Liver (tissue), 8 donors: ENCODE measurements at regions not wholly inside any gene's neighbourhood (a gene's known extent, or its start where the extent isn't known, plus 50 kb on each side); places are given as distances from the start of the nearest gene placed in this dataset.
A peak's percentile ranks its signal among the peaks of the same experiment; 100 is the strongest.

Source experiments
- DNase-seq: peaks from one replicate; pipeline ENCODE4 v3.0.0-alpha.2; 2017; ENCODE audit warnings: low spot score
- H3K27ac ChIP-seq, 2 donors: one replicate each; pipeline ENCODE4 v1.7.0; 2013; ENCODE audit warnings: inconsistent platforms in 2 of 2, low read length in 2 of 2, control low read depth in 1 of 2, low read depth in 1 of 2, mild to moderate bottlenecking in 1 of 2
- H3K27me3 ChIP-seq, 4 donors: one replicate each; pipeline versions ENCODE4 v1.6.1 to v1.7.0; 2013; ENCODE audit warnings: low read length in 3 of 4, inconsistent platforms in 1 of 4, mild to moderate bottlenecking in 1 of 4, moderate library complexity in 1 of 4; ENCODE audit not compliant: control insufficient read depth in 4 of 4, insufficient read depth in 4 of 4
- H3K36me3 ChIP-seq, 4 donors: one replicate each; pipeline versions ENCODE4 v1.6.1 to v1.7.0; 2013; ENCODE audit warnings: low read length in 3 of 4, mild to moderate bottlenecking in 3 of 4, low read depth in 1 of 4, moderate library complexity in 1 of 4; ENCODE audit not compliant: control insufficient read depth in 4 of 4, insufficient read depth in 3 of 4
- H3K4me1 ChIP-seq, 4 donors: one replicate each; pipeline versions ENCODE4 v1.6.1 to v1.7.0; 2013; ENCODE audit warnings: low read length in 3 of 4, mild to moderate bottlenecking in 3 of 4, moderate library complexity in 1 of 4; ENCODE audit not compliant: control insufficient read depth in 4 of 4, insufficient read depth in 4 of 4
- H3K4me3 ChIP-seq, 3 donors: one replicate each; pipeline versions ENCODE4 v1.6.1 to v1.7.0; 2013; ENCODE audit warnings: low read length in 3 of 3, control low read depth in 1 of 3, low read depth in 1 of 3, mild to moderate bottlenecking in 1 of 3
- H3K9ac ChIP-seq, 2 donors: one replicate each; pipeline ENCODE4 v1.7.0; 2013; ENCODE audit warnings: low read length in 2 of 2, mild to moderate bottlenecking in 2 of 2, moderate library complexity in 2 of 2, control low read depth in 1 of 2, low read depth in 1 of 2
- H3K9me3 ChIP-seq, 4 donors: one replicate each; pipeline versions ENCODE4 v1.6.1 to v1.7.0; 2013; ENCODE audit warnings: low read length in 3 of 4; ENCODE audit not compliant: control insufficient read depth in 4 of 4
- CTCF ChIP-seq: fragments of 150-350 bp; IDR thresholded peaks from 2 replicates; pipeline ENCODE4 v1.5.1; 2017; ENCODE audit warnings: improper control_type of control experiment, low read depth, low read length; ENCODE audit not compliant: missing input control
- FOXA2 ChIP-seq: IDR thresholded peaks from 2 replicates; pipeline ENCODE4 v1.6.1; 2016; ENCODE audit warnings: antibody characterized with exemption
- HNF4A ChIP-seq, 2 donors: conservative IDR thresholded peaks; 2 replicates each; pipeline ENCODE4 v1.6.1; 2016; ENCODE audit warnings: antibody characterized with exemption in 2 of 2, mild to moderate bottlenecking in 2 of 2
- HNF4G ChIP-seq: IDR thresholded peaks from 2 replicates; pipeline ENCODE4 v1.6.1; 2016; ENCODE audit warnings: antibody characterized with exemption
- MAX ChIP-seq: IDR thresholded peaks from 2 replicates; pipeline ENCODE4 v1.6.1; 2016; ENCODE audit warnings: antibody characterized with exemption
- NR2F2 ChIP-seq: IDR thresholded peaks from 2 replicates; pipeline ENCODE4 v1.6.1; 2016; ENCODE audit warnings: antibody characterized with exemption
- RAD21 ChIP-seq, 2 donors: IDR thresholded peaks; 2 replicates each; pipeline ENCODE4 v1.6.1; 2016; ENCODE audit warnings: antibody characterized with exemption in 2 of 2, mild to moderate bottlenecking in 2 of 2
- REST ChIP-seq: IDR thresholded peaks from 2 replicates; pipeline ENCODE4 v1.6.1; 2016; ENCODE audit warnings: antibody characterized with exemption, mild to moderate bottlenecking
- RXRA ChIP-seq, 2 donors: IDR thresholded peaks; 2 replicates each; pipeline ENCODE4 v1.6.1; 2017 to 2018; ENCODE audit warnings: antibody characterized with exemption in 2 of 2, mild to moderate bottlenecking in 1 of 2
- SP1 ChIP-seq: IDR thresholded peaks from 2 replicates; pipeline ENCODE4 v1.6.1; 2018; ENCODE audit warnings: antibody characterized with exemption, mild to moderate bottlenecking
- YY1 ChIP-seq: IDR thresholded peaks from 2 replicates; pipeline ENCODE4 v1.6.1; 2016; ENCODE audit warnings: antibody characterized with exemption, mild to moderate bottlenecking
- WGBS: extraction: QIAGEN DNeasy Blood & Tissue Kit; methylation state at CpG from one replicate; pipeline ENCODE4 v1.1.7; 2013; 5-methylcytosine and 5-hydroxymethylcytosine counted together
- donor health status: healthy.
- donor health status: healthy.
- donor health status: healthy.
- donor health status: healthy.
- donor health status: healthy.

- TF ChIP-seq HNF4A (conservative IDR thresholded peaks at IDR 0.05): no peak
Measured at GRCh38 chr11:33944693-33945424, 53.0 kb upstream of the LMO2 start (continued).

GRCh38 chr11:33944345-33944692 lies 52.4 kb upstream of the LMO2 start:
- H3K4me1 ChIP-seq: no peaks in the 10 kb centered on the region
- no peak overlapping the region for H3K4me3 ChIP-seq
- WGBS: 93% methylated on average over 3 of the region's 3 CpGs
- H3K27ac ChIP-seq: no peak overlapping the region
- peaks cover 0 to 3% (median 0%) of the 10 kb centered on the region in 4 donors for H3K9me3 ChIP-seq
- DNase-seq: no peak
- TF ChIP-seq REST: no peak
- no peak for TF ChIP-seq YY1
- TF ChIP-seq FOXA2: no peak
- TF ChIP-seq NR2F2: no peak
- TF ChIP-seq CTCF: no peak
- TF ChIP-seq HNF4G: no peak
- no peak for TF ChIP-seq RXRA (IDR thresholded peaks at IDR 0.05)
- TF ChIP-seq MAX: no peak
- TF ChIP-seq SP1: no peak
- TF ChIP-seq RAD21 (IDR thresholded peaks at IDR 0.05): no peak
- H3K36me3 ChIP-seq: no peaks in the 10 kb centered on the region
- no peaks in the 10 kb centered on the region for H3K27me3 ChIP-seq
- no peak overlapping the region for H3K9ac ChIP-seq

GRCh38 chr11:33942954-33943353 lies 51.1 kb upstream of the LMO2 start:
- Histone ChIP-seq H3K27ac (no peak overlapping the region), H3K4me3 (no peak overlapping the region), H3K27me3 (no peaks in the 10 kb centered on the region), H3K36me3 (no peaks in the 10 kb centered on the region), H3K9me3 (peaks cover 0 to 3% (median 0%) of the 10 kb centered on the region in 4 donors), H3K9ac (no peak overlapping the region), H3K4me1 (no peaks in the 10 kb centered on the region)
- WGBS: 58% methylated on average over 4 of the region's 4 CpGs
- TF ChIP-seq NR2F2 (peak; percentile 15), SP1 (no peak), CTCF (no peak)
- DNase-seq: no peak
